GM21447 (cell line): ENCODE measurements at regions not wholly inside any gene's neighbourhood (a gene's known extent, or its start where the extent isn't known, plus 50 kb on each side); places are given as distances from the start of the nearest gene placed in this dataset.
A peak's percentile ranks its signal among the peaks of the same experiment; 100 is the strongest.
"Not testable (repeated sequence)": the region's sequence is repeated elsewhere in the genome, so short reads cannot be mapped to it uniquely, and the experiment has no call there.

Experiments used
- ATAC-seq: cut with Tn5 transposase; IDR thresholded peaks from one replicate; pipeline ENCODE4 v1.9.1; 2021; ENCODE audit not compliant: unreplicated experiment

DNA sequence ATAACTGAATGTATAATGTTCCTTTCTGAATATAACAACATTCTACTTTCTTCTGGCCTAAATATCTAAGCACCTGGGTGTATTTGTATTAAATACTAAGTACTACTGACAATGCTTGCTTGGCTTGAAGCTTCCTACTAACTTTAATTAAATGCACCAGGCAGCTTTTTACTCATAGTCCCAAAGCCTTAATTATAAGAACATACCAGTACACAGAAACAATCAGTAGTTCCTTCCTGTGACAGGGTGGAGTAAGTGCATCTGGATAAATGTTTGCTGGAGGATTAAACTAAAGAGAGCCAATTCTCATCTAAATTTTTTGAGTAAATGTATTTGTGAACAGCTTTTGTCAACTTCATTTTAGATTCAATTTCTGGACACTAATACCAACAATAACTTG, 558.6 kb upstream of the SEMA6A start:
- ATAC-seq, result no peak

DNA sequence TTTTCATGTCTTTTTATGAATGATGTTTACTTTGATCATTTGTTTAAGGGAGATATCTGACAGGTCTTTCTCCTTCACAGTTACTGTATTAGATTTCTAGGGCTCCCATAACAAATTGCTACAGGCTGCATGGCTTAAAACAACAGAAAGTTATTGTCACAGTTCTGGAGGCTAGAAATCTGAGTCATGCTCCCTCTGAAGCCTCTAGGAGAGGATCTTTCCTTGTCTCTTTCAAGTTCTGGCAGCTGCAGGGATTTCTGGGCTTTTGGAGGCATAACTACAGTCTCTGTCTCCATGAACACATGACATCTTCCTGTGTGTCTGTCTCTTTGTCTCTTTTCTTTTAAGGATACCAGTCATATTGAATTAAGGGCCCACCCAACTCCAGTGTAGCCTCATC, 557.3 kb upstream of the SEMA6A start:
- no peak for ATAC-seq

DNA sequence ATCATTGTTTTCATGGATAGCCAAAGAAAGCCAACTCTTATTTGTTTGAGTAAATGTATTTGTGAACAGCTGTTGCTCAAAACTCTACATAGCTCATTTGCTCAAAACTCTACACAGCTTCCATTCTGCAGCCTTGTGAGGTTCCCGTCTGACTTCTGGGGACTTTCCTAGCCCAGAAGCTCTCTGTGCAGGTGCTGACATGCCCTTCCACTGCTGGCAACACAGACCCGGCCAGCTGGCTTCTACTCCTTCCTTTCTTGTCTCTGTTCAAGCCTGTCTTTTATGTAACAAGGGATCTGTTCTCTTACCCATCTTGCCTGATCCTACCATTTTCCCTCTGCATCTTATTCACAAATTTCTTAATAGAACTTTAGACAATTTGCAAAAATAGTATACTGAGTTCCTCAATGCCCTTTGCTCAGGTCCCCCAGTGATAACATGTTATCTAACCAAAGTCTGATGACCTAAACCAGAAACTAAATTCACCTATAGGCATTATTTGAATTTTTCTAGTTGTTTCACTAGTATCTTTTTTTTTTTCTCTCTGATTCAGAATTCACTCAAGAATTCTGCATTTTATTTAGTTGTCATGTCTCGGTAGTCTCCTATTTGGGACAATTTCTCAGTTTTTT, 556.5 kb upstream of the SEMA6A start:
- ATAC-seq, result peak; percentile 86

DNA sequence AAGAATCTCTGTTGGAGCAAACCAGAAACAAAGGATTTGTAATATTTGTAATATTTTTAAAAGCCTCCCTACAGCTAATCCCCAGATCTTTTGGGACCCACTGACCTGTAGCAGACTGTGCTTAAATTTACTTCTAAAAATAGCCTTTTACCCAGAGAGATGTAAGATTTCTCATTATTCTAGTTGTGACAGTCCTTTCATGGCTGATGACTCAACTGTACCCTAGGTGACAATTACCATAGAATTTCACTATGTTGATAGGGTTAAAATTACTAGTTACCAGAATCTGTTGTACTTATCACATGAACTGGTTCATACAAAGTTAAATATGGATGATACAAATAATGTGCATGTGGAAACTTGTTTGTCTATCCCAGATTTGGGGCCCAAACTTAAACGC, 543.9 kb upstream of the SEMA6A start:
- ATAC-seq, result no peak

DNA sequence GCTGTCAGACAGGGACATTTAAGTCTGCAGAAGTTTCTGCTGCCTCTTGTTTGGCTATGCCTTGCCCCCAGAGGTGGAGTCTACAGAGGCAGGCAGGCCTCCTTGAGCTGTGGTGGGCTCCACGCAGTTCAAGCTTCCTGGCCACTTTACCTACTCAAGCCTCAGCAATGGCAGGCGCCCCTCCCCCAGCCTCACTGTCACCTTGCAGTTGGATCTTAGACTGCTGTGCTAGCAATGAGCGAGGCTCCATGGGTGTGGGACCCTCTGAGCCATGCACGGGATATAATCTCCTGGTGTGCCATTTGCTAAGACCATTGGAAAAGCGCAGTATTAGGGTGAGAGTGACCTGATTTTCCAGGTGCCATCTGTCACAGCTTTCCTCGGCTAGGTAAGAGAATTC, 542.7 kb upstream of the SEMA6A start:
- ATAC-seq, result not testable (repeated sequence)

DNA sequence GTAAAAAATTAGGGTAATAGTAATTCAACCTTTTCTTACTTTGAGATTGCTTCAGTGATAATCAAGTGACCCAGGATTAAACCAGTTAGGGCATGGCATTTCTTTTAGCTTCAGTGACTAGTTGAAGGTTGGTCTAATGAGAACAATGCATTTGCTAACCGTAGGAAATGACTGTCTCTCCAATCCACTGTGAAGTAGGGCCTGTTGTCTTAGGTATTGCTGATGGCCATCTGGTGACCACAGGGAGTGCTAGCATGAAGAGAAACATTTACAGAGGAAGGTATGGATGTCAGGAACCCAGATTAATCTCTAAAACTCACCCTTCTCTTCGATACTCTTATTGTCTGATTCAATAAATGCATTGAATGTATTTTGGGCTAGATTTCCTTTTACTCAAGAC, 535.9 kb upstream of the SEMA6A start:
- ATAC-seq, result no peak

DNA sequence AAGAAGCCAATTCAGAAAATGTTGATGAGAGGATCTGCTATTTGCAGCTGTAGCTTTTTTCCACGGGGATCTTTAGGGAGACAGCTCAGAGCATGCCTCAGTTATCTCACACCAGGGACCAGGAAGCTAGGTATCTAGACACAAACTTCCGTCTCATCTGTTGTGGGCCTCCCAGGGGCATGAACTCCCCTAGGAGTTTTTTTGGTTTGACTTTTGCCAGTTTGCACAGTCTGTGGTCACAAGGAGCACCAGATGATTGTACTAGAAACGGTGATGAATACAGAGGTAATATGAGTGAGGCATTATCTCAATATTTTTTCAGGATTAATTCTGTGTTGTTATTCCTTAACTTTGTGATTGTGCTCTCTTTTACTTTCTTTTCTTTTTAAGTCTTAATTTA, 533.2 kb upstream of the SEMA6A start:
- no peak for ATAC-seq

DNA sequence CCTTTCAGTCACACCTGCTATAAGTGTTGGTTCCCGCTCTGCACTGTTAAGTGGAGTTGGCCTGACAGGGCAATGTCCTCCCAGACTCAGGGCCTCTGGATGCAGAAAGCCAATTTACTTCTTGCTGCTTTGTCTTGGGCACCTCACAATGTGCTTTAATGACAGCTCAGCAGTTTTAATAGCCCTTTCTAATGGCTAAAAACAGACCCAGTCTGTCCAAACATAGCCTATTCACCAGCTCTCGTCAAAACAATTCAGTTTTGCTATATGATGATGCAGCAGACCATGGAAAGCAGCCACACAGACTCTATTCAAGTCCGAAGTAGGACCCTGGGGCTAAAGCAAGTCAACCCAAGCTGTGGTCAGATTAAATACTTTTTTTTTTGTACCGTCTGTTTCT, 529.1 kb upstream of the SEMA6A start:
- ATAC-seq, result no peak

DNA sequence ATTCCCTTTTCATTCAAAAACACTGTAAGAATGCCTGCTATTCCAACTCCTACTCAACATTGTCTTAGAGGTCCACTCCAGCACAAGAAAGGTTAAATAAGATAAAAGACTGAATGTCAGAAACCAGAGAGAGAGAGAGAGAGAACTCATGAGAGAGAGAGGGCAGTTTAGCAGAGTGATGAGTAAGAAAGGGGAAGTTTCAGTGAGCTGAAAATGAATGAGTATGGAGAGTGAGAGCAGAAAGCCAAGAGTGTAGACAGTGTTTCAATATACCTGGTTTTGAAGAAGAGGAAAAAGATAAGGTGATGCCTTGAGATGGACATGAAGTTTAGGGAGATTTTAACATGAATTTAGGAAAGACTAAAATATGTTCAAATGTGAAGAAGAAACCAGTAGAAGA, 528.0 kb upstream of the SEMA6A start:
- no peak for ATAC-seq

DNA sequence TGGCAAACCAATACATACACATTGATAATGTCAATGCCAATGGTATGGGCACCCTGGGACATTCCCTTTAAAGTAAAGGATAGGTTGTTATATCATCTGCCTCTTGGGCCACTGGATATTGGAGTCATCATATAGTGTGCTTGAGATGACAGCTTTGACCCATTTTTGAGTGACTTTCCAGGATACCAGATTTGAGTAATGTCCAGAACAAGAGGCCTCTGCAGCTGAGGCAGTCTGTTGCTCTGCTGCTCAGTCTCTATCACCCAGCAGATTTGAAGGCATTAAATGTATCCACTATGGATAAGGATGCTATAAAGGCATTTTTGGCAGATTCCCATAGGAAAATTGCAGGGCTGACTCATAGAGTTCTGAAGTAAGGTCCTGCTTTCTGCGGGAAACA, 525.6 kb upstream of the SEMA6A start:
- ATAC-seq, result no peak

DNA sequence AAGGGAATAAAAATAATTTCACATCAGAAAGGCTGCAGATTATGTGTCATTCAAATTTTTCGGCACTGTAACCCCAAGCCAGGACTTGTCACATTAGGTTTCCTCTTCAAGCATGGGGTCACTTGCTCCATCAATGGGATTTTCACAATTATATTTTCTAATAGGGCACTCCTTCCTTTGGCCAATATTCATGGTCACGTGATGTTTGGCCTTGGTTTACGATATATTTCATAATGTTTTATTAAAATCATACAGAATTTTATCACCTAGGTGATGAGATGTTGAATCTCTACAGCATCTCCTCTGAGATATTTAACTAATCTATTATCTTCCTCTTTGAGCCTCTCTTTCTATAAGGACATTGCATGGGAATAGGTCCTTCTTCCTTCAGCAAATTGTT, 523.5 kb upstream of the SEMA6A start:
- no peak for ATAC-seq

DNA sequence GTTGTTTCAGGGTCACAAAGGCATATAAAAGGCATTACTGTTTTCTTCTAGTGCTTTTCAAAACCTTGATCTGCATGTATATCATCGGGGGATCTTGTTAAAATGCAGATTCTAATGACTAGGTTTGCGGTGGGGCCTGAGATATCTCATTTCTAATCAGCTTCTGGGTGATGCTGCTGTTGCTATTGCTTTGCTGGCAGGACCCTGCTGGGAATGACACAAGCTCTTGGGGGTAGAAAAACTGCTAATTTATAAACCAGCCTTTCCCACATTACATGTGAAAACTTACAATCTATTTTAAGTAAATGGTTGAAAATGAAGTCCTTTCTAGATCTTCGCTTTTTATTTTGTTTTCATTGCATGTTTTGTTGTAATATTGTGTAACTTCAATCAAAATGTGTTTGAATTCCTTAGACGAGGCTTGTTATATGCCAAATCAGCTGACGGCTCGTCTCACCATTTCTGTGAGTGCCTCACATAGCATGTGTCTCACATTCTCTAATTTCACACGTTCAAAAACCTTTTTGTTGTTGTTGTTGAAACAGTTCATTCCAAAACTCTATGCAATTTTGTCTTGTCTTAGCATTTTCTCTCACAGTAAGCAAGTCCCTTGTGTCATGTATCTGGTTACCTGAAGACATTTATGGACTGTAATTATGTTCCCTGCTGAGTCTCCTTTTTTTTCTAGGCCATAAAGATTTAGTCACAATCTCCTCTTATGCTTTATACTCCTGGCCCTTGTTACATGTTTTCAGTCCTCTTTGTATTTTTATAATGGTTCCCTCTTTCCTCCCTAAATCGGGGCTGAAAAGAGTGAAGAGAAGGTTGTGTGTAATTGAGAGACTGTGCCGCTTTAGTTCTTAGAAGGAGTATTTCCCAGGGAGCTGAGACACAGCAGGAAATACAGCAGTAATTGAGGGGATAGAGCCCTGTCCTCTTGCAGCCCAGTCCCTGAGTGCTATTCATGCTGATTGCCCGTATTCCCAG, 521.0 kb upstream of the SEMA6A start:
- no peak for ATAC-seq

DNA sequence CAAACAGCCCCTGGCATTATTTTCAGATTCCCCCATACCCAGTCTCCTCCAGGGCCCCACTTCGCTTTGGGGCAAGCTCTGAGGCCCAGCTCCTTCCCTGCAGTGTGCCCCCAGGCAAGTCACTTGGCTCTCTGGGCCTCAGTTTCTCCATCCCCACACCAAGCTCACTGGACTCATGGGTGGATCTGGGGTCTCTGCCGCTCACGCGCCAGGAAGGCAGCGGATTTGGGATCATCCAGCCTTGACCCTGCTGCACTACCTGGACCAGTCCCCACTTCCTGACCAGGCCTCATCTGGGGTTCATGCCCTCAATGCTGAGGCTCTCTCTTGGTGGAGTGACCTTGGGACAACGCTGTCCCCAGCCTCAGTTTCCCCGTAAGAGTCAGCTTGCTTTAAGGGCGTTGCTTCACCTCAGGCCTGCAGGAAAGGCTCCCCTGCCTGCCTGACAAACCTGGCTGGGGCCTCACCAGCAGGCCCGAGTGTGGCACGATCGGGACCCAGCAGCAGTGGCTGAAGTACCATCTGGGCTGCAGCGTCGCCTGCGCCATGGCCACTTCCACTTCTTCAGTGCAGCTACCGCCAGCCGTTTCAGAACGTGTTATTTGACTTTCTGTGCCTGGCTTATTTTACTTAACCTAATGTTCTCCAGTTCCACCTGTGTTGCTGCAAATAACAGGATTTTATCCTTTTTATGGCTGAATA, 519.6 kb upstream of the SEMA6A start:
- ATAC-seq, result no peak

DNA sequence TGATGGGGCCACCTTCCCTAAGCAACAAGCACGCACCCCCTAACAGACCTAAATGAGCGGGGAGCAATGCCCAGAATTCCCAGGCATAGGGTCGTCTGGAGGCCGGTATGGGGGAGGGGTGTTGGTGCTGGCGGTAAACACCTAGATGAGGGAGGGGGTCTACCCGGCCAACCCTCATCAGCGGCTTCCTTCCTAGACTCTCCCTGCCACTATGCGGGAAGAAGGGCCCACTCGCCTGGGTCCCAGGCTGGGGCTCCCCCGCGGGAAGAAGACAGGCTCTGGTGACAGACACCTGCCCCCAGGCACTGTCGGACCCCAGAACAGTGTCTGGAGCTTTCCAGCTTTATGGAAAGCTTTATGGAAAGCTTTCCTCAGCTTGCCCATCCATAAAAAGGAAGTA, 519.0 kb upstream of the SEMA6A start:
- no peak for ATAC-seq

DNA sequence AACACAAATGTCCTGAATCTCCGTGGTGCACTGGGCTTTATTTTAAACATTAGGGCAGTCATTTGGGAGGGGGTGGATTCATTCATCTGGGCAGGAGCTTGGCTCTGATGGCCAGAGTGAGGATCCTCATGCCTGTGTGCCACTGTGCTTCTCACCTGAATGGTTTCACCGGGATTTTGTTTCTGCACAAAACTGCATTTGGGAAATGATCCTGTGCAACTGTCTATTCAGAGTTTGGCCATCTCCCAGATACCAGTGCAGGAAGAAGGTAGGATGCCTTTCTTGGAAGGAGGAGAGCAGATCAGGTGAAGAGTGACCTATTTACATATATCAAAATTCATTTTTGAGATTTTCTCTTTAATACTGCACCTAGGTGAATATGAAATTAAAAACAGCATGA, 514.4 kb upstream of the SEMA6A start:
- no peak for ATAC-seq

DNA sequence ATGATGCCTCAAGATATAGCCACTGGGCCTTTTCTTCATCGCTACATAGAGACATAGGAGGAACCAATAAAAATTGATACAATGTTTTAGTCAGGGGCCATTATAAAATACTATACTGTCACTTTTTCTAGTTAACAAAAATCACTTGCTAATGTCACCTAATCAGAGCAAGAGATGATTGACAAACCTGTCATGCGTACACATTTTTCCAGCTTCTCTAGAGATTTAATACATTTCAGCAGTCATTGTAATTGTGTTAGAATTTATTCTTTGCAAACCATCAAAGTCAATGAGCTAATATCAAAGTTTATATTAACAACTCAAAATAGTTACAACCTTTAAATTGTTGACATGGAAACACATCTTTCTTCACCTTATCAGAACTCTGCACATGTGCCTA, 513.6 kb upstream of the SEMA6A start:
- ATAC-seq, result no peak

DNA sequence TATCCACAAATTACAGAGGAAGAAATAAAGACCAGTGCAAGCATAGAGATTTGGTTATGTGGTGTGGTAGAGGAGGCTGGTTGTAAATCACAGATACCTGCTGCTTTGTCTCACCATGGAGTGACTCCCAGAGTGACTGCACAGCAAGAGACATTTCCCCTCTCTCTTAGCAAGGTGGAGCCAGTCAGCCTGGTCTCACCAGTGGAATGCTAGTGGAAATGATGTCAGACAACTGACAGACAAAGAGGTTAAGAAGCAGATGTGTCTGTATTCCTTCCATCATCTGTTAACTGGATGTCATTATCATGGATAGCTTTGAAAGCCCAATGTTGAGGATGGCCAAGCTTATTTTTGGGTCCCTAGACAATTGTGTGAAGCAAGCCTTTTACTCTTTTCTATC, 509.4 kb upstream of the SEMA6A start:
- no peak for ATAC-seq

DNA sequence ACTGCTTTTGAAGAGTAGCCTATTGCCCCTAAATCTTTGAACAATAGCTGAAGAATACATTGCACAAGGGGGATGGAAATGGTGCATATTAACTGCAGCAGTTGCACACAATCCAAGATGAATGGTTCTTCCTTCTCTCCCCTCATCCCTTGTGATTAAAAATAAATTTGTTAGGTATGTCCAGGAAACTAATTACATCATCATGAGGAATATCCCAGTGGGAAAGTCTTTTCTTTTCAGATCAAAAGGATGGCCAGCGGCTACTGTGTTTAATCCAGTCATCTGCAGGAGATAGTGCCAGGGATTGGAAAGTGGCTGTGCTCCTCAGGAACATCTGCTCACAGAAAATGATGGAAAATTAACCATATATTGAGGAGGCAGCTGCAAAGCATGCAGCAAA, 508.4 kb upstream of the SEMA6A start:
- ATAC-seq, result no peak

DNA sequence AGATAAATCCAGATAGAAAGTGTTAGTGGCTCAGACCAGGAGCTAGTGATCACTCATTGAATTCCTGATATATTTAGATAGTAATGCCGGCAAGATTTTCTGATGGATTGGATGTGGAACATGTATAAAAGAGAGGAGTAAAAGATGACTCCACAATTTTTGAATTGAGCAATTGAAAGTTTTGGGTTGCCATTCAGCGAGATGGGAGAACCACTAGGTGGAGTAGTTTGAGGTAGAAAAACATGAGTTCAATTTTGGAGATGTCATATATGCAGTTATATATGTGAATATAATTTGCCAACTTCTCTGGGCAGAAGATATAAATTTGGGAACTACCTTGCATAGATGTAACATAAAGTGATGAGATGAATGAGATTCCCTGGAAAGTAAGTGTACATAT, 502.5 kb upstream of the SEMA6A start:
- no peak for ATAC-seq

DNA sequence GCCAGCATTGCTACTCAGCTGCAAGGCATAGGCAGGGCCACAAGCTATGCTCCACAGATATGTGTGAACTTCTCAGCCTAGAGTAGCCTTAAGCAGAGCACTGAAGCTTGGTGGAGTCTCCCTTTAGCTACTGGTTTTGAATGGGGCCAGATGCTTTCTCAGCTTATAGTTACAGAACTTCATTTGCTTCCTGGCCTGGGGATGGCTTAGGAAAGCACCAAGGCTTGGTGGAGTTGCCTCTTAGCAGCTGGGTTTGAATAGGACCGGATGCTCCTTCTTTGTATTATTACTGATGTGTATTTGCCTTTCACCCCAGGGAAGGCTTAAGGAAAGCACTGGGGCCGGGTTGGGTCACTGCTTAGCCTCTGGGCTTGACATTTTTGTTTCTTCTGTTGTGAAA, 497.8 kb upstream of the SEMA6A start:
- ATAC-seq, result no peak

DNA sequence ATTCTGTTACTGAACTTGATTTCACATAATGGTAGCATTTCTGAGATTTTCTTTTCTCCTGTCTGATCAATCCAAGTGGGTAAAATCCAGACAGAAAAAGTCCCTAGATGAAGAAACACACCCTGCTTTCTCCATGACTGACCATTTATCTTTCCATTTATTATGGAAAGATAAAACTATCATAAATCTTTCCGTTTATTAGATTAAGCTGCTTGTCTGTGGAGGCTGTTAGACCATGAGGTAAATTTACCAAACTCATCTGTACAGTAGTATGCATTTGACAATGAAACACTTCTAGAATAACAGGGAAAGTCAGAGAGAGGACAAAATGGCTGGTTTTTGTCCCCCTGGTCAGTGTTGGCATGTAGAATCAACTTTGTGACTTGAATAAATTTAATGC, 491.2 kb upstream of the SEMA6A start:
- no peak for ATAC-seq

DNA sequence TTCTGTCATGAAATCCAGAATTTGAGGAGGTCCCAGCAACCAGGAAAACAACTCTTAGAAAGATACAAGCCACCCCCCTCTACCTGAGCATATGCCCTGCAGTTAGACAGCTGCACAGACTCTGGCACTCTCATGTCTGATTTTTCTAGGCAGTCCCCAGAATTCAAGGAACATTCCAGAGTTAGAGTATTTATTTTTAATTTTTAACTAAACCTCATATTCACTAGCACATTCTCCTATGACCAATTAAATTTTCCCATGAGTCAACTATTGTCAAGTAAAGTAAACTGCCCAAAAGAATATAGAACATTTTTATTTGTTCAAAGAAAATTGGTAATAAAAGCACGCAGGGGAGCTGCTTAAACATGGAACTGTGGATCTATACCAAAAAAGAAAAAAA, 490.5 kb upstream of the SEMA6A start:
- no peak for ATAC-seq
